ENCODE measurements at regions not wholly inside any gene's neighbourhood (a gene's known extent, or its start where the extent isn't known, plus 50 kb on each side); places are given as distances from the start of the nearest gene placed in this dataset.

GRCh38 chr18:75548353-75548905 lies 120.9 kb upstream of the SMIM21 start:
- Histone ChIP-seq H3K4me3 (no peak overlapping the region), H3K4me1 (no peaks in the 10 kb centered on the region), H3K9me3 (no peaks in the 10 kb centered on the region), H3K36me3 (ENCODE audit: insufficient read depth in 1 of 2, low read depth in 1 of 2) (no peaks in the 10 kb centered on the region), H3K27ac (no peak overlapping the region), H3K27me3 (ENCODE audit: insufficient read depth in 3 of 3, low read length in 2 of 3) (peaks cover 0 to 14% (median 3%) of the 10 kb centered on the region in 3 donors)
- TF ChIP-seq, protein P1, sequence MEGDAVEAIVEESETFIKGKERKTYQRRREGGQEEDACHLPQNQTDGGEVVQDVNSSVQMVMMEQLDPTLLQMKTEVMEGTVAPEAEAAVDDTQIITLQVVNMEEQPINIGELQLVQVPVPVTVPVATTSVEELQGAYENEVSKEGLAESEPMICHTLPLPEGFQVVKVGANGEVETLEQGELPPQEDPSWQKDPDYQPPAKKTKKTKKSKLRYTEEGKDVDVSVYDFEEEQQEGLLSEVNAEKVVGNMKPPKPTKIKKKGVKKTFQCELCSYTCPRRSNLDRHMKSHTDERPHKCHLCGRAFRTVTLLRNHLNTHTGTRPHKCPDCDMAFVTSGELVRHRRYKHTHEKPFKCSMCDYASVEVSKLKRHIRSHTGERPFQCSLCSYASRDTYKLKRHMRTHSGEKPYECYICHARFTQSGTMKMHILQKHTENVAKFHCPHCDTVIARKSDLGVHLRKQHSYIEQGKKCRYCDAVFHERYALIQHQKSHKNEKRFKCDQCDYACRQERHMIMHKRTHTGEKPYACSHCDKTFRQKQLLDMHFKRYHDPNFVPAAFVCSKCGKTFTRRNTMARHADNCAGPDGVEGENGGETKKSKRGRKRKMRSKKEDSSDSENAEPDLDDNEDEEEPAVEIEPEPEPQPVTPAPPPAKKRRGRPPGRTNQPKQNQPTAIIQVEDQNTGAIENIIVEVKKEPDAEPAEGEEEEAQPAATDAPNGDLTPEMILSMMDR (IDR thresholded peaks at IDR 0.05): no peak
- 53 to 65% (median 57%) methylated on average over 10 of the region's 10 CpGs for WGBS, 3 donors
- intact Hi-C loops (cut with DNase I): no loop called here
- DNase-seq: no peak
- ATAC-seq: no peak

DNA sequence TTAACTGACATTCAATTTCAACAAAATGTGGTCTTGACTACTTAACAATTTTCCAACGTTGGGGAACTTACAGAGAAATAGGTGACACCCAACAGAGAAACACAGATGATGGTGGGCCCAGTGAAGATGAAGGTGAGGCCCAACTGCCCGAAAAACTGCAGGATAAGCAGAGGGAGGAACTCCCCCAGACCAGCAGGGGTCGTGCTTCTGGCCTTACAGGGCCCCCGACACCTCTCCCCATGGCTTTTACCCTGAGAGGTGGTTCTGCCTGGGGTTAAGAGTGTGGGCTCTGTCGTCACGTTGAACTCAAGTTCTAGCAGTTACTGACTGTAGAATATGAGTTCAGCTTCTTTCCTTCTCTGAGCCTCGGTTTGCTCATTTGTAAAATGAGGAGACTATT lies 119.5 kb upstream of the SMIM21 start:
- no peaks in the 10 kb centered on the region for H3K36me3 ChIP-seq (ENCODE audit: insufficient read depth in 1 of 2, low read depth in 1 of 2)
- 74 to 78% (median 77%) methylated on average over 7 of the region's 7 CpGs for WGBS, 3 donors

DNA sequence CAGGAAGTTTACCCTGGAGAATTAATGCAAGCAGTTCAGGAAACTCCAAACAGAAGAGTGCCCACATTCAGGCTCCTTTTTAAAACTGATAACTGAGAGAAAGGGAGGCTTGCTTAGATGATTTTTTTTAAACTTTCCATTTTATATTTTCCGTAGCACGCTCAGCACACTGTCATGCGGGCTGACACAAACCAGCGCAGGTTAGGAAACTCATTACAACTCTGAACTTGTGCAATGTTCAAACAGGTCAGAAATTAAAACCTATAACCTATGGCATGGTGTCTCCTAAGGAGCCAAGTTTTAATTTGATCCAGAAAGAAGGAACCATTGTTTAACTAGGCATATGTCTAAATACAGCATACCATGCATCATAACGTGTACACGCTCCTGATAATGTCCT lies 117.7 kb upstream of the SMIM21 start:
- Histone ChIP-seq H3K36me3 (ENCODE audit: insufficient read depth in 1 of 2, low read depth in 1 of 2) (no peaks in the 10 kb centered on the region), H3K27me3 (ENCODE audit: insufficient read depth in 3 of 3, low read length in 2 of 3) (peaks cover 0 to 13% (median 3%) of the 10 kb centered on the region in 3 donors), H3K4me1 (no peaks in the 10 kb centered on the region), H3K4me3 (no peak overlapping the region), H3K9me3 (no peaks in the 10 kb centered on the region), H3K27ac (no peak overlapping the region)
- TF ChIP-seq, protein P1 (IDR thresholded peaks at IDR 0.05): no peak
- DNase-seq (no peak), ATAC-seq (no peak)
- 81 to 86% (median 84%) methylated on average over 6 of the region's 6 CpGs for WGBS, 3 donors
- intact Hi-C loops (cut with DNase I): no loop called here

More for the DNA sequence above, 119.5 kb upstream of the SMIM21 start:
- intact Hi-C loops (cut with DNase I): no loop called here
- Histone ChIP-seq H3K4me1 (no peaks in the 10 kb centered on the region), H3K9me3 (no peaks in the 10 kb centered on the region), H3K27me3 (ENCODE audit: insufficient read depth in 3 of 3, low read length in 2 of 3) (peaks cover 0 to 14% (median 3%) of the 10 kb centered on the region in 3 donors), H3K4me3 (no peak overlapping the region), H3K27ac (no peak overlapping the region)
- TF ChIP-seq, protein P1 (IDR thresholded peaks at IDR 0.05): no peak
- no peak for DNase-seq
- no peak for ATAC-seq

DNA sequence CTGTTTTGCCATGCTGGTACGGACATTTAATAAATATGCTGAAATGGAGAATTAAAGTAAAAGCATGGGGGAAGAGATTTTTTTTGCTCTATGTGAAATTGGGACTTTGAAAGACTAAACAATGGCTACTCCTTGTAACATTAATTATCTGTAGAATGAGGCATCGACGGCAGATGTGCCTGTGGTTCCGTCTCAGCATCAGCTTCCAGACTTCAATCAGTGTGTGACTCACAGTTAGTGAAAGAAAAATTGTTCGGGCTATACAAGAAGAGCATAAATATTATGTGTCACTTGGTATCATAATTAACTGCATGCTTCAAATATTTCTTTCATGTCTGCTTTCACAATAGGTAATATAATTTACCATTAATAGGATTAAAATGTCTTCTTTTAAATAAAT lies 117.0 kb upstream of the SMIM21 start:
- Histone ChIP-seq H3K27me3 (ENCODE audit: insufficient read depth in 3 of 3, low read length in 2 of 3) (peaks cover 0 to 7% (median 3%) of the 10 kb centered on the region in 3 donors), H3K9me3 (no peaks in the 10 kb centered on the region), H3K27ac (no peak overlapping the region), H3K36me3 (ENCODE audit: insufficient read depth in 1 of 2, low read depth in 1 of 2) (no peaks in the 10 kb centered on the region), H3K4me3 (no peak overlapping the region), H3K4me1 (no peaks in the 10 kb centered on the region)
- DNase-seq: no peak
- intact Hi-C loops (cut with DNase I): no loop called here
- TF ChIP-seq, protein P1 (IDR thresholded peaks at IDR 0.05): no peak
- no peak for ATAC-seq
- 31 to 40% (median 32%) methylated on average over 5 of the region's 5 CpGs for WGBS, 3 donors

DNA sequence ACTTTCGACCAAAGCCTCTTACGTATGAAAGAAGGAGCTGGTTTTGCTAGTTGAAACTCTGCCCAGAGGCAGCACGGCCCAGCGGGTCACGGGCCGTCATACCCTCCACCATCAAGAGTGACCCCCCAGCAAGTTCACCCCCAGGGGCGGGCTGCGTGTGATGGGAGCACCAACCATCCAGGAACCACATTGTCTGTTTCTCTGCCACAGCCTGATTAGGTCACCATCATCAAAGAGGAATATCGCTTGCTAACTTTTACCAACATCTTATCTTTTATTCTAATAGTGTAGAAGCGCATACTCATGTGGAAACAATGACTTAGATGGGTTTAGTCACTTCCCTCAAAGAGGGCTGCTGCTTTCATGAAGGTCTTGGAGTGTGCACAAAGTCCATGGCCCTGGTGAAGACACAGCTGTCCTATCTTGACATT lies 116.6 kb upstream of the SMIM21 start:
- Histone ChIP-seq H3K27me3 (ENCODE audit: insufficient read depth in 3 of 3, low read length in 2 of 3) (peaks cover 0 to 7% (median 3%) of the 10 kb centered on the region in 3 donors), H3K4me3 (no peak overlapping the region), H3K36me3 (ENCODE audit: insufficient read depth in 1 of 2, low read depth in 1 of 2) (no peaks in the 10 kb centered on the region), H3K27ac (no peak overlapping the region), H3K4me1 (no peaks in the 10 kb centered on the region), H3K9me3 (no peaks in the 10 kb centered on the region)
- no peak for DNase-seq
- ATAC-seq: no peak
- intact Hi-C loops (cut with DNase I): no loop called here
- 89 to 94% (median 92%) methylated on average over 10 of the region's 10 CpGs for WGBS, 3 donors
- TF ChIP-seq, protein P1 (IDR thresholded peaks at IDR 0.05): no peak

All from psoas muscle (tissue), 7 donors.